ENCODE measurements at regions not wholly inside any gene's neighbourhood (a gene's known extent, or its start where the extent isn't known, plus 50 kb on each side); places are given as distances from the start of the nearest gene placed in this dataset.

GRCh38 chr7:16067711-16068110, 353.6 kb downstream of the CRPPA start:
- H3K27me3 Mint-ChIP-seq (ENCODE audit: low read depth): no peaks in the 10 kb centered on the region
- ATAC-seq: no peak
- H3K9me3 Mint-ChIP-seq (ENCODE audit: insufficient read depth): no peaks in the 10 kb centered on the region
- H3K27ac Mint-ChIP-seq: no peak overlapping the region
- POLR2A ChIA-PET: no interaction called here
- no peaks in the 10 kb centered on the region for H3K4me1 Mint-ChIP-seq (ENCODE audit: low read depth)
- H3K4me3 Mint-ChIP-seq: no peak overlapping the region
- CTCF ChIA-PET: no interaction called here
- no peak for DNase-seq
- no peaks in the 10 kb centered on the region for H3K36me3 Mint-ChIP-seq (ENCODE audit: low read depth)

DNA sequence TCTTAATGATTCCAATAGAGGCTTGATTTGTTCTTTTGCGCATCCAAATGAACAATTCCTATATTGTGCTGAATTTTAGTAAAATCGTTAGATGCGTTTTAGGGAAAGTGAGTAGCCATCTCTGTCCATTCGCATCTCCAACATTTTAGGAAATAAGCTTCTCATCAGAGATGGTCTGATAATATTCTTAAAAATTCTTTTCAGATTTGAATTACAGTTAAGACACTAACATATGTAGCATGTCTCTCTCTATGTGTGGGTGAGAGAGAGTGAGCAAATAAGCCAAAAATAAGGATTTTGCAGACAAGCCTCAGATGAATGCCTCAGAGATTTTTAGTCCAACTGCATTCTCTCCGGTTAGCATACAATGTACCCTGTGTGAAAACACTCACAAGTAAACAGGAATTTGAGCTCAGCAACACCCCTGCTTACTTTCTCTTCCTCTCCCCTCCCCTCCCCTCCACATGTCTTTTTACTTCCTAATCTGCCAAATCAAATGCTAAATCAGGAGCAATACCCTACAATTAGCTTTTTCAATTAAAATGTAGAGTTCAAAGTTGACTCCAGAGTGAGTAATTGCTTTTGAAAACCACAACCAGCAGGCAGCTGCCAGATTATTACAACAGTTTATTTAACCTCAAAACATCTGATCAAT, 354.4 kb downstream of the CRPPA start:
- ChIA-PET POLR2A (no interaction called here), CTCF (interaction anchor here (0.9 kb wide), 1 partner anchor 11 kb away, joined by 3 read pairs; no protein-coding TSS in a partner anchor)
- Mint-ChIP-seq H3K27ac (no peak overlapping the region), H3K9me3 (ENCODE audit: insufficient read depth) (no peaks in the 10 kb centered on the region), H3K4me1 (ENCODE audit: low read depth) (no peaks in the 10 kb centered on the region), H3K4me3 (no peak overlapping the region), H3K36me3 (ENCODE audit: low read depth) (no peaks in the 10 kb centered on the region), H3K27me3 (ENCODE audit: low read depth) (no peaks in the 10 kb centered on the region)
- ATAC-seq (no peak), DNase-seq (no peak)

DNA sequence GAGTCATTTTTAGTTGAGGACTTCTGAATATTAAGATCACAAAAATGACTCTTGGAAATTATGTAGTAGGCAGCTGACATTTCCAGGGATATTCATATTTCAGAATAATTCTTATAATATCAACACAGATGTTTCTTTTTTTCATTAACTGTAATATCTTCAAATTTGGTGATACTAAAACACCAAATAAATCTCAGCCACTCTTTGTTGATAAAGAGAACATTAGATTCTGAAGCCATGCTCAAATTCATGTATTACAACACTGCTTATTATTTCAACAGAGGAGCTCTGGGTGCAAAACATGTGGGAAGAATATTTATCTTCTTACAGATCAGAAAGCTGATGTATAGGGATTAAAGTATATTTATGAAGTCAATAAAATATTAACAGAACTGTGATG, 355.4 kb downstream of the CRPPA start:
- CTCF ChIA-PET: interaction anchor here (0.9 kb wide), 1 partner anchor 12 kb away, joined by 3 read pairs; no protein-coding TSS in a partner anchor
- Mint-ChIP-seq H3K4me3 (no peak overlapping the region), H3K4me1 (ENCODE audit: low read depth) (no peaks in the 10 kb centered on the region), H3K9me3 (ENCODE audit: insufficient read depth) (no peaks in the 10 kb centered on the region), H3K36me3 (ENCODE audit: low read depth) (no peaks in the 10 kb centered on the region), H3K27ac (no peak overlapping the region), H3K27me3 (ENCODE audit: low read depth) (no peaks in the 10 kb centered on the region)
- ATAC-seq: no peak
- POLR2A ChIA-PET: no interaction called here
- DNase-seq: no peak

DNA sequence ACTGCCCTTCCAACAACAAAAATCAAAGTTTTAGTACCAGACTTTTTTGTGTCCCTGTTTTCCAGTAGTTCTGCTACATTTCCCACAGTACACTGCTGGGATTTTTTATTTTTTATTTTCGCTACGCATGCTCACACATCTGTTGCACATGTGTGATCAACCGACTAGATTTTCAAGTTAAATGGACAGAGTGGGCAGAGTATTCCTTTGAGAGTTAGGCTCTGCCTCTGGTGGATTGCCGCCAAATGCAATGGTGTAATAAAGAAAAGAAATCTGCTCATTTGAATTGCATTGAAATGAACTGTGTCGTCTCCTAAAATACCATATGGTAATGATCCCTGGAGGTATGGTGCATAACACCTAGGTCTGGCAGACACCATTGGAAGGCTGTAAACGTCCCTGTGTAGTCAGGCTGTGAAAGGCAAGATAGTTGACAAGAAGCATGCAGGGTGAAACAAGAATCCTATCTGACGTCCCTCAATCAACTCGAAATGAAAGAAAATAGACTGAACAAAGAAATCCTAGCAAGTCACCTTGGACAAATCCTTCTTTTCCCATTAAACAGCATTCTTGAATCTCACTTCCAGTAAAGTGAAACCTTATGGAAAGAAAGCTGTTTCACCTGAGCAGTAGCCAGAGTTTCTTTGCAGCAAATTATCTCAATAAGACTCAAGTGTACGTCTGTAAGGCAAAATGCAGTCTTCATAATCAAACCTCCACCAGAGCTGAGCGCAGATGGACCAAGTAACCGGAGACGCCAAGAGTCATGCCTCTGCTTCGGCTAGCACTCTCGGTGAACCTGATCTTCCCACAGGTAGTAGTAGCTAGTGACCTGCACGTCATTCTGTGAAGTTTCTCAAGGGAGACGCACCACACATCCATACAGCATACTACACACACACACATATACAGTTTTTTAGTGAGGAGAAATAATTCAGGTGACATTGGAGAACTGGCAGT, 357.3 kb downstream of the CRPPA start:
- H3K4me1 Mint-ChIP-seq (ENCODE audit: low read depth): no peaks in the 10 kb centered on the region
- no peaks in the 10 kb centered on the region for H3K27me3 Mint-ChIP-seq (ENCODE audit: low read depth)
- no peaks in the 10 kb centered on the region for H3K9me3 Mint-ChIP-seq (ENCODE audit: insufficient read depth)
- no peak overlapping the region for H3K27ac Mint-ChIP-seq
- ChIA-PET POLR2A (no interaction called here), CTCF (no interaction called here)
- no peak overlapping the region for H3K4me3 Mint-ChIP-seq
- no peaks in the 10 kb centered on the region for H3K36me3 Mint-ChIP-seq (ENCODE audit: low read depth)
- no peak for ATAC-seq
- DNase-seq: no peak

DNA sequence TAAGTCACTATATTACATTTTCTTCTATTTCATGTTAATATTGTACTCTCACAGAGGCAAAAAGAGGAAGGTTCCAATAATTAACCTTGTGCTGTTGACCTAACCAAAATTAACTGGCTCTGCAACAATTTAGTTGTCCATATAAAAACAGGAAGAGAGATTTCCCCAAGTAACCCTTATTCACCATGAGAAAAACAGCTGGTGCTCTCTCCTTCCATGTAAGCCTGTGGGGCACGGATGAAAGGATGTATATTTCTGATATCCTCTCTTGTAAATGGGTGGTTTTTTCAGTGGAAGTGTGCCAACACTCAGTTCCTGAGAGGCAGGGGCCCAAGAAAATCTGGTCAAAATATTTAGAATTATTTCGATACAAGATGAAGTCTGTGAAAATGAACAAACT, 358.1 kb downstream of the CRPPA start:
- no peaks in the 10 kb centered on the region for H3K36me3 Mint-ChIP-seq (ENCODE audit: low read depth)
- DNase-seq (no peak), ATAC-seq (no peak)
- CTCF ChIA-PET: no interaction called here
- no peaks in the 10 kb centered on the region for H3K27me3 Mint-ChIP-seq (ENCODE audit: low read depth)
- H3K4me3 Mint-ChIP-seq: no peak overlapping the region
- POLR2A ChIA-PET: no interaction called here
- no peak overlapping the region for H3K27ac Mint-ChIP-seq
- H3K4me1 Mint-ChIP-seq (ENCODE audit: low read depth): no peaks in the 10 kb centered on the region
- no peaks in the 10 kb centered on the region for H3K9me3 Mint-ChIP-seq (ENCODE audit: insufficient read depth)

DNA sequence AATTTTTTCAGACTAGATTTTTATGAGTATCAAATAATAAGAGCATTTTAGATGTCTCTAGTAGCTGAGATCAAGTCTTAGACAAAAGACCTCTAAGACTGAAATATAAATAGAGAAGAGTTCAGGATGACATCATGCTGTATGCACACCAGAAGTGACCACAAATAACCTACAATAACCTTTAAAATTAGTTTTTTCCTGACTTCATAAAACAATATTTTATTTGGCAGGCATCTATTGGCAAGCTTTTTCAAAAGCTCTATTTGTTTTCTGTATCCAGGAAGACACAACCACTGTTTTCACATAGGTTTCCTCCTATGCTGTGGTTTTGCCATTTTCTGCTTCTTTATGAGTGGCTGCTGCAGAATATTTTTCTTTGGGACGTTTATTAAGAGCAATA, 359.1 kb downstream of the CRPPA start:
- ChIA-PET POLR2A (no interaction called here), CTCF (no interaction called here)
- Mint-ChIP-seq H3K27me3 (ENCODE audit: low read depth) (no peaks in the 10 kb centered on the region), H3K27ac (no peak overlapping the region), H3K9me3 (ENCODE audit: insufficient read depth) (no peaks in the 10 kb centered on the region), H3K4me1 (ENCODE audit: low read depth) (no peaks in the 10 kb centered on the region), H3K36me3 (ENCODE audit: low read depth) (no peaks in the 10 kb centered on the region), H3K4me3 (no peak overlapping the region)
- ATAC-seq: no peak
- no peak for DNase-seq

- no peak overlapping the region for H3K4me3 Mint-ChIP-seq
- H3K36me3 Mint-ChIP-seq (ENCODE audit: low read depth): no peaks in the 10 kb centered on the region
- ATAC-seq (no peak), DNase-seq (no peak)
- ChIA-PET CTCF (no interaction called here), POLR2A (no interaction called here)
- H3K27ac Mint-ChIP-seq: no peak overlapping the region
- no peaks in the 10 kb centered on the region for H3K4me1 Mint-ChIP-seq (ENCODE audit: low read depth)
- H3K27me3 Mint-ChIP-seq (ENCODE audit: low read depth): no peaks in the 10 kb centered on the region
- H3K9me3 Mint-ChIP-seq (ENCODE audit: insufficient read depth): no peaks in the 10 kb centered on the region
Observed at GRCh38 chr7:16061630-16062029, 359.7 kb downstream of the CRPPA start.

DNA sequence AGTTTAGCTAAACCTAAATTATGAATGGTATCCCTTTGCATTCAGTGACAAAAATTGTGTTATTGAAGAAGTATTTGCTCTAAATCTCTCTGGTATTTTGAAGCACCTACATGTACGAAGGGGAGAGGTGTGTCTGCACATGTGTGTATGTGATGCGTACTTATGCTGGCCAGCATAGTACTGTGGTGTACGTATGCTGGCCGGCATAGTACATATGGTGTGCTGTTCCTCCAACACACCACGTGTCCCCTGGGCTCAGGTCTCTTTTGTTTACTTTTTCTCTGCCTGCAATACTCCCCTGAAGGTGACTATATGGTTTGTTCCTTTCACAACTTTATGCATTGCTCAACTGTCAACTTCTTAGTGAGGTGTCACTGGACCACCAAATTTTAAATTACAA, 360.3 kb downstream of the CRPPA start:
- DNase-seq (no peak), ATAC-seq (no peak)
- Mint-ChIP-seq H3K9me3 (ENCODE audit: insufficient read depth) (no peaks in the 10 kb centered on the region), H3K4me1 (ENCODE audit: low read depth) (no peaks in the 10 kb centered on the region), H3K36me3 (ENCODE audit: low read depth) (no peaks in the 10 kb centered on the region), H3K4me3 (no peak overlapping the region), H3K27me3 (ENCODE audit: low read depth) (no peaks in the 10 kb centered on the region), H3K27ac (no peak overlapping the region)
- POLR2A ChIA-PET: no interaction called here
- CTCF ChIA-PET: no interaction called here

- Mint-ChIP-seq H3K9me3 (ENCODE audit: insufficient read depth) (no peaks in the 10 kb centered on the region), H3K4me3 (no peak overlapping the region), H3K27ac (no peak overlapping the region), H3K27me3 (ENCODE audit: low read depth) (no peaks in the 10 kb centered on the region), H3K36me3 (ENCODE audit: low read depth) (no peaks in the 10 kb centered on the region), H3K4me1 (ENCODE audit: low read depth) (no peaks in the 10 kb centered on the region)
- ATAC-seq (no peak), DNase-seq (no peak)
- ChIA-PET CTCF (no interaction called here), POLR2A (no interaction called here)
Observed at GRCh38 chr7:16060502-16060901, 360.8 kb downstream of the CRPPA start.

- no peaks in the 10 kb centered on the region for H3K36me3 Mint-ChIP-seq (ENCODE audit: low read depth)
- H3K4me3 Mint-ChIP-seq: no peak overlapping the region
- POLR2A ChIA-PET: no interaction called here
- H3K4me1 Mint-ChIP-seq (ENCODE audit: low read depth): no peaks in the 10 kb centered on the region
- H3K27me3 Mint-ChIP-seq (ENCODE audit: low read depth): peaks cover 2% of the 10 kb centered on the region
- ATAC-seq (no peak), DNase-seq (no peak)
- CTCF ChIA-PET: no interaction called here
- no peaks in the 10 kb centered on the region for H3K9me3 Mint-ChIP-seq (ENCODE audit: insufficient read depth)
- H3K27ac Mint-ChIP-seq: no peak overlapping the region
Observed at GRCh38 chr7:16055263-16055976, 365.9 kb downstream of the CRPPA start.

- DNase-seq: no peak
- H3K4me3 Mint-ChIP-seq: no peak overlapping the region
- no peak for ATAC-seq
- no peaks in the 10 kb centered on the region for H3K9me3 Mint-ChIP-seq (ENCODE audit: insufficient read depth)
- H3K27me3 Mint-ChIP-seq (ENCODE audit: low read depth): peaks cover 2% of the 10 kb centered on the region
- no peak overlapping the region for H3K27ac Mint-ChIP-seq
- ChIA-PET CTCF (no interaction called here), POLR2A (no interaction called here)
- no peaks in the 10 kb centered on the region for H3K36me3 Mint-ChIP-seq (ENCODE audit: low read depth)
- H3K4me1 Mint-ChIP-seq (ENCODE audit: low read depth): no peaks in the 10 kb centered on the region
Observed at GRCh38 chr7:16051561-16052255, 365.2 kb upstream of the MEOX2 start.

- ATAC-seq: no peak
- ChIA-PET CTCF (no interaction called here), POLR2A (no interaction called here)
- H3K4me3 Mint-ChIP-seq: no peak overlapping the region
- DNase-seq: no peak
- H3K36me3 Mint-ChIP-seq (ENCODE audit: low read depth): no peaks in the 10 kb centered on the region
- H3K4me1 Mint-ChIP-seq (ENCODE audit: low read depth): no peaks in the 10 kb centered on the region
- H3K27ac Mint-ChIP-seq: no peak overlapping the region
- no peaks in the 10 kb centered on the region for H3K9me3 Mint-ChIP-seq (ENCODE audit: insufficient read depth)
- no peaks in the 10 kb centered on the region for H3K27me3 Mint-ChIP-seq (ENCODE audit: low read depth)
Observed at GRCh38 chr7:16046041-16046440, 359.6 kb upstream of the MEOX2 start.

Measured in activated CD8-positive, alpha-beta T cell treated with anti-CD3 and anti-CD28 coated beads, Interleukin-2, amount 10 ng/mL, durations not matched to agents 7 days and 5 days (primary cell).